HCT116 (cell line): ENCODE measurements at regions not wholly inside any gene's neighbourhood (a gene's known extent, or its start where the extent isn't known, plus 50 kb on each side); places are given as distances from the start of the nearest gene placed in this dataset.

Experiments
- CEBPB ChIP-seq: IDR thresholded peaks from 2 replicates; pipeline ENCODE4 v1.6.1; 2012; ENCODE audit warnings: low read depth
- CTCF ChIP-seq, 3 experiments: fragments of 200-600 bp in 1 of 3; sonication (generic) in 1 of 3; IDR thresholded peaks in 2 of 3; conservative IDR thresholded peaks in 1 of 3; 2 replicates each; pipeline ENCODE4 v1.5.1; 2012 to 2017; ENCODE audit warnings: low read depth in 2 of 3, low read length in 2 of 3, antibody characterized with exemption in 1 of 3, borderline replicate concordance in 1 of 3, control low read depth in 1 of 3, mild to moderate bottlenecking in 1 of 3, mixed read lengths in 1 of 3, mixed run types in 1 of 3, moderate library complexity in 1 of 3; ENCODE audit not compliant: insufficient read depth in 1 of 3
- EGR1 ChIP-seq: IDR thresholded peaks from 2 replicates; pipeline ENCODE4 v1.6.1; 2012; ENCODE audit warnings: low read depth
- EZH2phosphoT487 ChIP-seq: fragments of 200-600 bp; IDR thresholded peaks from 2 replicates; pipeline ENCODE4 v1.6.1; 2018; ENCODE audit warnings: antibody characterized with exemption, borderline replicate concordance
- REST ChIP-seq: IDR thresholded peaks from 2 replicates; pipeline ENCODE4 v1.6.1; 2012; ENCODE audit warnings: low read depth
- ZBTB33 ChIP-seq: IDR thresholded peaks from 2 replicates; pipeline ENCODE4 v1.6.1; 2011; ENCODE audit warnings: mild to moderate bottlenecking, low read length, moderate library complexity; ENCODE audit not compliant: insufficient replicate concordance; ENCODE audit errors: extremely low read depth

GRCh38 chr12:124692443-124692842 is 125.0 kb upstream of the NCOR2 start:
- no peak for TF ChIP-seq REST
- TF ChIP-seq ZBTB33 = no peak
- TF ChIP-seq CTCF (IDR thresholded peaks at IDR 0.05 in 2 of 3, conservative IDR thresholded peaks at IDR 0.05 in 1 of 3; ENCODE audit: borderline replicate concordance in 1 of 3, insufficient read depth in 1 of 3, low read depth in 2 of 3, low read length in 2 of 3) = no peak
- TF ChIP-seq EGR1 = no peak
- no peak for TF ChIP-seq EZH2phosphoT487
- no peak for TF ChIP-seq CEBPB
